MCF 10A (cell line): ENCODE measurements at regions not wholly inside any gene's neighbourhood (a gene's known extent, or its start where the extent isn't known, plus 50 kb on each side); places are given as distances from the start of the nearest gene placed in this dataset.

Experiments used
- BruUV-seq: library from RNA; stranded (reverse); fragments of 400-500 nt; replicated peaks from 2 replicates; lab custom pipeline; 2021; lab: Mats Ljungman, UMichigan
- CTCF ChIA-PET: fragments of 300-600 bp; sonication (Branson Sonifier 250); formaldehyde crosslinking; extraction: SDS; loops from one replicate; lab custom pipeline; 2021; ENCODE audit warnings: antibody characterized with exemption, inconsistent platforms; lab: Yijun Ruan, JAX
- POLR2A ChIA-PET: fragments of 300-600, 350-650 bp; sonication (Branson Sonifier 250); formaldehyde crosslinking; extraction: SDS; loops from one replicate; lab custom pipeline; 2020; ENCODE audit warnings: antibody characterized with exemption, inconsistent platforms; lab: Yijun Ruan, JAX
- DNase-seq: peaks from one replicate; pipeline ENCODE4 v3.0.0-alpha.2; 2018; ENCODE audit not compliant: unreplicated experiment
- H3K27ac Mint-ChIP-seq: one replicate; pipeline ENCODE4 v1.8.0; 2022; ENCODE audit warnings: mild to moderate bottlenecking, low read depth, mixed read lengths; ENCODE audit not compliant: unreplicated experiment
- H3K27me3 Mint-ChIP-seq: one replicate; pipeline ENCODE4 v1.8.0; 2022; ENCODE audit warnings: mixed read lengths; ENCODE audit not compliant: insufficient read depth, unreplicated experiment
- H3K36me3 Mint-ChIP-seq: one replicate; pipeline ENCODE4 v1.8.0; 2022; ENCODE audit warnings: mild to moderate bottlenecking, moderate library complexity, mixed read lengths; ENCODE audit not compliant: insufficient read depth, unreplicated experiment
- H3K4me1 Mint-ChIP-seq: one replicate; pipeline ENCODE4 v1.8.0; 2022; ENCODE audit warnings: mixed read lengths; ENCODE audit not compliant: insufficient read depth, unreplicated experiment
- H3K4me3 Mint-ChIP-seq: one replicate; pipeline ENCODE4 v1.8.0; 2022; ENCODE audit warnings: mild to moderate bottlenecking, moderate library complexity, mixed read lengths; ENCODE audit not compliant: unreplicated experiment
- H3K9me3 Mint-ChIP-seq: one replicate; pipeline ENCODE4 v1.8.0; 2022; ENCODE audit warnings: mixed read lengths; ENCODE audit not compliant: unreplicated experiment
- CTCF ChIP-seq: fragments of 200-600 bp; IDR thresholded peaks from one replicate; pipeline ENCODE4 v1.8.0; 2022; ENCODE audit warnings: antibody characterized with exemption, mild to moderate bottlenecking; ENCODE audit not compliant: unreplicated experiment
- intact Hi-C: fragments of 100-400 bp; cut with micrococcal nuclease; formaldehyde crosslinking; loops from 2 replicates; pipeline ENCODE4 v1.14.1; 2022

- no peaks in the 10 kb centered on the region for H3K36me3 Mint-ChIP-seq
- H3K4me1 Mint-ChIP-seq, result no peaks in the 10 kb centered on the region
- DNase-seq, result no peak
- peaks cover 21% of the 10 kb centered on the region for H3K27me3 Mint-ChIP-seq
- H3K27ac Mint-ChIP-seq, result no peak overlapping the region
- intact Hi-C loops, result no loop called here
- BruUV-seq, result no TSS peak
- TF ChIP-seq CTCF, result no peak
- no peak overlapping the region for H3K4me3 Mint-ChIP-seq
- CTCF ChIA-PET, result interaction anchor here (0.9 to 1.0 kb wide), 4 partner anchors 10 to 282 kb away, joined by 3 to 5 read pairs (median 3); no protein-coding TSS in a partner anchor
- H3K9me3 Mint-ChIP-seq, result no peaks in the 10 kb centered on the region
- POLR2A ChIA-PET, result interaction anchor here (0.5 kb wide), 1 partner anchor 11 kb away, joined by 3 read pairs; no protein-coding TSS in a partner anchor
These were observed 341.6 kb downstream of the EMP1 start for GRCh38 chr12:13538136-13538535.

- Mint-ChIP-seq H3K4me1 (no peaks in the 10 kb centered on the region), H3K9me3 (no peaks in the 10 kb centered on the region), H3K36me3 (no peaks in the 10 kb centered on the region), H3K4me3 (no peak overlapping the region), H3K27ac (no peak overlapping the region), H3K27me3 (peaks cover 21% of the 10 kb centered on the region)
- DNase-seq, result no peak
- BruUV-seq, result no TSS peak
- ChIA-PET CTCF (interaction anchor here (1.0 to 1.1 kb wide), 3 partner anchors 260 to 285 kb away, joined by 3 to 5 read pairs (median 3); no protein-coding TSS in a partner anchor), POLR2A (interaction anchor here (0.5 kb wide), 1 partner anchor 11 kb away, joined by 3 read pairs; no protein-coding TSS in a partner anchor)
- no peak for TF ChIP-seq CTCF
- intact Hi-C loops, result no loop called here
These were observed 341.1 kb downstream of the EMP1 start for GRCh38 chr12:13537623-13538022.

- TF ChIP-seq CTCF, result no peak
- no TSS peak for BruUV-seq
- ChIA-PET POLR2A (interaction anchor here (0.6 kb wide), 1 partner anchor 46 kb away, joined by 3 read pairs; no protein-coding TSS in a partner anchor), CTCF (interaction anchor here (0.6 to 3.8 kb wide), 14 partner anchors 10 to 631 kb away, joined by 3 to 35 read pairs (median 4); no protein-coding TSS in a partner anchor)
- Mint-ChIP-seq H3K27ac (no peak overlapping the region), H3K36me3 (no peaks in the 10 kb centered on the region), H3K27me3 (peaks cover 21% of the 10 kb centered on the region), H3K4me1 (no peaks in the 10 kb centered on the region), H3K9me3 (no peaks in the 10 kb centered on the region), H3K4me3 (no peak overlapping the region)
- intact Hi-C loops, result no loop called here
- DNase-seq, result no peak
These were observed 339.8 kb downstream of the EMP1 start for GRCh38 chr12:13536219-13536910.

- ChIA-PET CTCF (interaction anchor here (0.6 to 3.8 kb wide), 37 partner anchors 8 to 1185 kb away, joined by 3 to 35 read pairs (median 4); no protein-coding TSS in a partner anchor), POLR2A (no interaction called here)
- Mint-ChIP-seq H3K36me3 (no peaks in the 10 kb centered on the region), H3K9me3 (no peaks in the 10 kb centered on the region), H3K27me3 (peaks cover 27% of the 10 kb centered on the region), H3K4me3 (no peak overlapping the region), H3K4me1 (no peaks in the 10 kb centered on the region), H3K27ac (no peak overlapping the region)
- peak; percentile 86 for TF ChIP-seq CTCF
- no TSS peak for BruUV-seq
- intact Hi-C loops, result loop anchor here (1.0 to 5.0 kb wide), 3 partner anchors 173 to 278 kb away; no protein-coding TSS in a partner anchor
- peak; percentile 75 for DNase-seq
These were observed 338.3 kb downstream of the EMP1 start for GRCh38 chr12:13534645-13535398.
